ENCODE measurements at regions not wholly inside any gene's neighbourhood (a gene's known extent, or its start where the extent isn't known, plus 50 kb on each side); places are given as distances from the start of the nearest gene placed in this dataset.
"Not testable (repeated sequence)": the region's sequence is repeated elsewhere in the genome, so short reads cannot be mapped to it uniquely, and the experiment has no call there.

DNA sequence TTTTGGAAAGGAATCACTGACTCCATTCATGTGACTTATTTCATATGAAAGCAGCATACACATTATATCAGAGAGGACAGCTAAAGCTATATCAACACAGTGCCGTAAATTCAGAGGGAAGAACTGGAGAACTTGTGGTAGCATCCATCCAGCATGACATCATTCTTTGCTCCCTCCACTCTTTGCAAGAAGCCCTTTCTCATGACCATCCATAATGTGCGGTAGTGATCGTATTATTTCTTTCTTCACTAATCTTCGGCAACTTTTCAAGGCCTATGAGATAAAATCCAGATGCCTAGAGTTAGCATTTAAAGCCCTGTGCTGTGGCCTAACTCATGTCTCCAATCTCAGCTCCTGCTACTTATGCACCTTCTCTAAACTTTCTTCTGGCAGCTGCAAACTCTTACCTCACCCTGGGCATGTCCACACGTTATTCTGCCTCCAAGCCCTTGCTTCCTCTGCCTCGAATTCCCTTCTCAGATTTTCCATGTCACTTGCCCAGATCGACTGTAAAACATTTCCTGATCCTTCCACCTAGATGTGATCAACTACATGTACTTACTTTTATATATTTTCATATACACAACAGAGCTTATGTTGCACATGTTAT is 307.3 kb upstream of the SGCD start:
- DNase-seq (ENCODE audit: low spot score), result no peak

- no peak for DNase-seq (ENCODE audit: low spot score)
These were observed 306.3 kb upstream of the SGCD start for GRCh38 chr5:156020647-156021046.

DNA sequence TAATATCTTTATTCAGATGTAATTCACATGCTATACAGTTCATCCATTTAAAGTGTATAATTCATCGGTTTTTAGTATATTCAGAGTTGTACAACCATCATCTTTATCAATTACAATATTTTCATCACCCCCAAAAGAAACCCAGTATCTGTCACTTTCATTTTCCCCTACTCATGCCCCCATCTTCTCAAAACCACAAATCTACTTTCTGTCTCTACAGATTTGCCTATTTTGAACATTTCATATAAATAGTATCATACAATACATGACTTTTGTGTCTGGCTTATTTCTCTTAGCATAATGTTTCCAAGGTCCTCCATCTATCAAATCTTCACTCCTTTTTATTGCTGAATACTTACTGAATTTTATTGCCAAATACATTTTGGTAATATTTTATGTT is 305.1 kb upstream of the SGCD start:
- no peak for DNase-seq (ENCODE audit: low spot score)

- no peak for DNase-seq (ENCODE audit: low spot score)
These were observed 301.3 kb upstream of the SGCD start for GRCh38 chr5:156025656-156026055.

- DNase-seq (ENCODE audit: low spot score), result no peak
These were observed 295.8 kb upstream of the SGCD start for GRCh38 chr5:156031181-156031580.

DNA sequence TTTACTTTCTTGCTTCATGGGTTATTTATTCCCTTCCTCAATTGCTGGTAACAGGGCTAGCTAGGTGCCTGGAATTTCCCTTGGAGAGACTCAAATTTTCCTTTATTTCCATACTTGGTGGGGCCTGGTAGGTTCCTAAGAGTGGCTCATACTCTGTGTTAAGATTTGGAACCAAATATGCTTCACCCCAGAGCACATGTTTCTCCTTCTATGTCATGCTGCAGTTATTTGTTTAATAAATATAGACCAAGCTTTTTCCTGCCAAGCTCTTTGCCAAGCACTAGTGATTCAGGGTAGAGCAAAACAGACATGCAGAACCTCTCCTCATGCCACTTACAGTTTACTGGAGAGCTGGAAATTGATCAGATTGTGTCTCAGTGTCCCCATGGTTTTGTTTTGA is 290.3 kb upstream of the SGCD start:
- DNase-seq (ENCODE audit: low spot score), result no peak

- DNase-seq (ENCODE audit: low spot score), result no peak
These were observed 289.6 kb upstream of the SGCD start for GRCh38 chr5:156037151-156037909.

DNA sequence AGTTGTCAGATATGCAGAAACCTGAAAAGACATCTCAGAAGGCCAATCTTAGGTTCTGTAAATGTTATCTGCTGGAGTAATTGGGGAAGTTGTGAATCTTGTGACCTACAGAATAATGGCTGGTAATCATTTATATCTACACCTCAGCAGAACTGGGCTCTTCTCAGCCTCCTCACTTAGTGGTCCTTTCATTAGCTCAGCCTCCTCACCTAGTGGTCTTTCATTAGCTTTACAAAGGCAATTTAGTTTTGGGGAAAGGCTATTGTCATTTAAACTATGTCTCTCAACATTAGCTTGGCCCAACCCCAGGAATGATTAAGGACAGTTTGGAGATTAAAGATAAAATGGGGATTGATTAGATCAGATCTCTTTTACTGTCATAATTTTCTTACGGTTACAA is 284.2 kb upstream of the SGCD start:
- no peak for DNase-seq (ENCODE audit: low spot score)

- DNase-seq (ENCODE audit: low spot score), result no peak
These were observed 283.6 kb upstream of the SGCD start for GRCh38 chr5:156043351-156043750.

GRCh38 chr5:156051972-156052371 is 275.0 kb upstream of the SGCD start:
- DNase-seq (ENCODE audit: low spot score), result no peak

DNA sequence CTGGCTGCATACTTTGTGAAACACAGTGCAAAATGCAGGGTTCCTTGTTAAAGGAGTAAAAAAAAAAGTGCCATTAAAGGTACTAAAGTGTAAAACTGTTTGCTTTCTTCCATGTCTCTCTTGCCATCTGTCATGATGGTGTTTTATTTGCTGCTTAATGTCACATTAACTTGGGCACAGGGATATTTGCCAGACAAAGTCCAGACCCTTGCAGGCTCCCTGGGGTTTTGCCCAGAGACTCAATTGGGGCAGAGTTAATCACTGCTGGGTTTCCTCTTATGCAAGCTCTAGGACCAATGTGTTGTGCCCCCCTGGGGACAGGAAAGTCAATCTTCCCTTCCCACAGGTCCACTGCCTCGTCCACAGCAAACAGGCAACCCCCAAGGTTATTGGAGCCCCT is 274.3 kb upstream of the SGCD start:
- no peak for DNase-seq (ENCODE audit: low spot score)

DNA sequence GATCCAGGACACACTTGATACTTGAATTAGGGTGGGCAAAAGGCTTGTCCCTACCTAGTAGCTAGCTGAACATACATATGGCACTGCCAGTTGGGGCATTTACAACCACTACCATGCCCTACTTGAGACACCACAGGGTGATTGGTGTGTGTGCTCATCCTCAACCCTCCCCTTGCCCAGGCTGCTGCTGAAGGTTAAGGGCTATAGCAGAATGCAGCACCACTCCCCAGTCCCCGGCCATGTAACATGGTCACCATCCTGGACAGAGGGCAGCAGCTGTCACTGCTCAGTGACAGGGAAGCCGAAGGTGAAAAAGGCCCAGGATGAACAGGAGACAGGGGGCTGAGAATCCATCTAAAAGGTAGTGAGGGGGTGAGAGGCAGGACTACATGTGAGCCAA is 273.9 kb upstream of the SGCD start:
- no peak for DNase-seq (ENCODE audit: low spot score)

DNA sequence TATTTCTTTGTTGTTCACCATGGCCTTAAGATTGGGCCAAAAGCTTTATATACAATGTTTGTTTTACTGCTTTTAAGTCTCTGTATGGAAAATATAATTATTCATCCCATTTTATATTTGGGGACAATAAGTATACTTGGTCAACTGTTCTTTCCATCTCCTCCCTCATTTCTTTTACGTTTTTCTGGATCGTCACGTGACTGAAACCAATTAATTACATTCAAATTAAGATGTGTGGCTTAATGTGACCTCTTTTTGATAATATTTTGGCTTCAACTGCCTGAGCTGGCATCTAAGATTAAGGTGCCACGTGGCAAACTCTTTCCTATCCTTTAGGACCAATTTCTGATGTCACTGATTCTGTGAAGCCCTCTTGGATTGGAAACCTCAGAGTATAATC is 250.1 kb upstream of the SGCD start:
- no peak for DNase-seq (ENCODE audit: low spot score)

DNA sequence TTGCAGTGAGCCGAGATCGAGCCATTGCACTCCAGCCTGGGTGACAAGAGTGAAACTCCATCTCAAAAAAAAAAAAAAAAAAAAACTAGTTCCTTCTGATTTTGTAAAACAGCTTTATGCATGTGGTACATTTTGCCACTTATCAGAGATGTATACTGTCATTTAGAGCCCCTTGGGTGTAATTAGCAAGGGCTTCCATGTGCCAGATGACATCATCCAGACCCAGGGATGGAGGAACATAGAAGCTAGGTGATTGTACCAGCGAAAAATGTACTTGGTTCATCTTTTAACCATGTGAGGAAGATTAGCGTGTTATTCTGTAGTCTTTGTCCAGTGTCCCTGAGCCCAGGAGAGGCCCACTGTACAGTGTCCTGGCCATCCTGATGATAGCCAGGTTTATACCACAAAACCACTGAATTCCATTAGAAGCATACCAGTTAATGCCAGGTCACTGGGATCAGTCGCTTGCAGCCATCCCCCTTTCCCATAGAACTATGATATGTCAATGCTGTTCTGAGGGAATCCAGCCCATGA is 239.3 kb upstream of the SGCD start:
- no peak for DNase-seq (ENCODE audit: low spot score)

GRCh38 chr5:156089955-156090940 is 236.7 kb upstream of the SGCD start:
- DNase-seq (ENCODE audit: low spot score), result not testable (repeated sequence)

- DNase-seq (ENCODE audit: low spot score), result no peak
These were observed 233.9 kb upstream of the SGCD start for GRCh38 chr5:156093024-156093423.

- DNase-seq (ENCODE audit: low spot score), result no peak
These were observed 233.0 kb upstream of the SGCD start for GRCh38 chr5:156094001-156094400.

GRCh38 chr5:156095709-156096241 is 231.2 kb upstream of the SGCD start:
- DNase-seq (ENCODE audit: low spot score), result no peak

DNA sequence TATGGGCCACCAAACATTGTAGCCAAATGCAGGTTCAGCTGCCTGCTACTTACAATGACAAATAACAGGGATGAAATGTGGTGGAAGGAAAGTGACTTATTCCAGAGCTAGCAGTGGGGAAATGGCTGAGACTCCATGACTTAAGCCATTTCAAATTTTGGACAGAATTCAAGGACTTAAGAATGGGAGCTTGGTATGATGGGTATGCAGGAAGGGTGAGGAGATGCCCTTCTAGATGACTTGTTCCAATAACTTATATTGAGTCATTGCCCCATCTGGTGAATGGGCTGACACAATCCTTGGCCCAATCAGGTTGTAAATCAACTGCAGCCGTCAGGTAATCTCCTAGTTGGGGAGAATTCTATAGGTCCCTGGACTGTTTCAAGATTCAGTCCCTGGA is 230.7 kb upstream of the SGCD start:
- no peak for DNase-seq (ENCODE audit: low spot score)

GRCh38 chr5:156103155-156103885 is 223.6 kb upstream of the SGCD start:
- no peak for DNase-seq (ENCODE audit: low spot score)

Measured in mesenteric fat pad (tissue), 1 donor.